ENCODE measurements at regions not wholly inside any gene's neighbourhood (a gene's known extent, or its start where the extent isn't known, plus 50 kb on each side); places are given as distances from the start of the nearest gene placed in this dataset.

- BruUV-seq (replicated peaks), result no TSS peak
- no peak overlapping the region for H3K27ac Mint-ChIP-seq (ENCODE audit: unreplicated experiment)
- no peak for DNase-seq
- no peak overlapping the region for H3K4me3 Mint-ChIP-seq (ENCODE audit: unreplicated experiment)
- TF ChIP-seq CTCF (IDR thresholded peaks at IDR 0.05; ENCODE audit: insufficient read depth in 1 of 2, low read depth in 1 of 2, low read length in 1 of 2, severe bottlenecking in 1 of 2, unreplicated experiment in 1 of 2), result no peak
- Histone ChIP-seq H3K36me3 (ENCODE audit: control insufficient read depth, insufficient read depth, low read length) (no peaks in the 10 kb centered on the region), H3K4me1 (no peaks in the 10 kb centered on the region), H3K4me3 (ENCODE audit: low read depth, low read length) (no peak overlapping the region), H3K9me3 (no peaks in the 10 kb centered on the region), H3K27me3 (replicated peaks; ENCODE audit: control insufficient read depth, insufficient read depth, low read length) (no peaks in the 10 kb centered on the region)
- peaks cover 3% of the 10 kb centered on the region for H3K27me3 Mint-ChIP-seq (ENCODE audit: insufficient read depth, unreplicated experiment)
- intact Hi-C loops (cut with micrococcal nuclease; ENCODE audit: unreplicated experiment), result no loop called here
- no peaks in the 10 kb centered on the region for H3K4me1 Mint-ChIP-seq (ENCODE audit: low read depth, unreplicated experiment)
- ChIA-PET CTCF (no interaction called here), POLR2A (no interaction called here)
- H3K9me3 Mint-ChIP-seq (ENCODE audit: unreplicated experiment), result no peaks in the 10 kb centered on the region
- no peaks in the 10 kb centered on the region for H3K36me3 Mint-ChIP-seq (ENCODE audit: insufficient read depth, unreplicated experiment)
Observed at GRCh38 chr2:22690096-22690495, 694.9 kb upstream of the KLHL29 start.

DNA sequence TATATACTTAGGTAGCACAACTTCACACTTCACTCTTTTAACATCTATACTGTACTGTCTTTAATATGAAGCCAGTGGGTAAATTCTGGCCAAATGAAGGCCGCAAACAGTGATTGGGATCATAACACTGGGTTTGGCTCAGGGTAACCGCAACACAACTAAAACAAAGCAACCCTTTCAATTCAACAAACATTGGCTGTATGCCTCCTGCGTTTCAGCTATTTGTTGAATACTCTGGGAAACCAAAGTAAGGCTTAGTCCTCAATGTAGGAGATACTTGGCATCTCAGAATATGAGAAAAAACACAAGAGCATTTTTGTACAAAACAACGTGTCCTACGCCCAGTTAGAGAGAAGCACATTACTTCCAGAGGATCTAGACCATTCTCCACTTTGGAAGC lies 693.3 kb upstream of the KLHL29 start:
- TF ChIP-seq CTCF (IDR thresholded peaks at IDR 0.05; ENCODE audit: insufficient read depth in 1 of 2, low read depth in 1 of 2, low read length in 1 of 2, severe bottlenecking in 1 of 2, unreplicated experiment in 1 of 2), result no peak
- H3K4me3 ChIP-seq (ENCODE audit: low read depth, low read length), result no peak overlapping the region
- BruUV-seq (replicated peaks), result no TSS peak
- no peaks in the 10 kb centered on the region for H3K36me3 ChIP-seq (ENCODE audit: control insufficient read depth, insufficient read depth, low read length)
- DNase-seq, result no peak
- H3K9me3 ChIP-seq, result no peaks in the 10 kb centered on the region
- POLR2A ChIA-PET, result no interaction called here
- no peaks in the 10 kb centered on the region for H3K27me3 ChIP-seq (replicated peaks; ENCODE audit: control insufficient read depth, insufficient read depth, low read length)
- CTCF ChIA-PET, result no interaction called here
- Mint-ChIP-seq H3K9me3 (ENCODE audit: unreplicated experiment) (no peaks in the 10 kb centered on the region), H3K27ac (ENCODE audit: unreplicated experiment) (no peak overlapping the region), H3K27me3 (ENCODE audit: insufficient read depth, unreplicated experiment) (peaks cover 3% of the 10 kb centered on the region), H3K4me3 (ENCODE audit: unreplicated experiment) (no peak overlapping the region), H3K36me3 (ENCODE audit: insufficient read depth, unreplicated experiment) (no peaks in the 10 kb centered on the region), H3K4me1 (ENCODE audit: low read depth, unreplicated experiment) (no peaks in the 10 kb centered on the region)
- intact Hi-C loops (cut with micrococcal nuclease; ENCODE audit: unreplicated experiment), result no loop called here
- no peaks in the 10 kb centered on the region for H3K4me1 ChIP-seq

- H3K27ac Mint-ChIP-seq (ENCODE audit: unreplicated experiment), result no peak overlapping the region
- H3K4me1 Mint-ChIP-seq (ENCODE audit: low read depth, unreplicated experiment), result no peaks in the 10 kb centered on the region
- ChIA-PET CTCF (no interaction called here), POLR2A (no interaction called here)
- no peak for TF ChIP-seq CTCF (IDR thresholded peaks at IDR 0.05; ENCODE audit: insufficient read depth in 1 of 2, low read depth in 1 of 2, low read length in 1 of 2, severe bottlenecking in 1 of 2, unreplicated experiment in 1 of 2)
- Histone ChIP-seq H3K27me3 (replicated peaks; ENCODE audit: control insufficient read depth, insufficient read depth, low read length) (no peaks in the 10 kb centered on the region), H3K4me3 (ENCODE audit: low read depth, low read length) (no peak overlapping the region), H3K36me3 (ENCODE audit: control insufficient read depth, insufficient read depth, low read length) (no peaks in the 10 kb centered on the region), H3K9me3 (no peaks in the 10 kb centered on the region), H3K4me1 (no peaks in the 10 kb centered on the region)
- H3K9me3 Mint-ChIP-seq (ENCODE audit: unreplicated experiment), result no peaks in the 10 kb centered on the region
- DNase-seq, result no peak
- no peaks in the 10 kb centered on the region for H3K36me3 Mint-ChIP-seq (ENCODE audit: insufficient read depth, unreplicated experiment)
- no peak overlapping the region for H3K4me3 Mint-ChIP-seq (ENCODE audit: unreplicated experiment)
- H3K27me3 Mint-ChIP-seq (ENCODE audit: insufficient read depth, unreplicated experiment), result peaks cover 3% of the 10 kb centered on the region
- no TSS peak for BruUV-seq (replicated peaks)
- intact Hi-C loops (cut with micrococcal nuclease; ENCODE audit: unreplicated experiment), result no loop called here
Observed at GRCh38 chr2:22692746-22693145, 692.2 kb upstream of the KLHL29 start.

Data from Caco-2 (cell line).